GM23338 (cell line): ENCODE measurements at regions not wholly inside any gene's neighbourhood (a gene's known extent, or its start where the extent isn't known, plus 50 kb on each side); places are given as distances from the start of the nearest gene placed in this dataset.

Experiments
- ATAC-seq: fragments of 200-7000 bp; cut with Tn5 transposase; 3 replicates; pipeline ENCODE4 v1.9.1; 2020
- DNase-seq: peaks from one replicate; pipeline ENCODE4 v3.0.0-alpha.2; 2015; ENCODE audit warnings: low spot score
- H2AFZ ChIP-seq: fragments of 200-600 bp; sonication (generic); 2 replicates; pipeline ENCODE4 v1.8.0; 2016; ENCODE audit warnings: antibody characterized with exemption, mild to moderate bottlenecking, moderate library complexity
- H3F3A ChIP-seq: fragments of 200-600 bp; sonication (generic); replicated peaks from 2 replicates; pipeline ENCODE4 v1.8.0; 2017; ENCODE audit warnings: antibody characterized with exemption, mixed run types, low read depth
- H3K27ac ChIP-seq: fragments of 200-600 bp; sonication (generic); 2 replicates; pipeline ENCODE4 v1.6.1; 2016; ENCODE audit warnings: low read depth
- H3K27me3 ChIP-seq: fragments of 200-600 bp; sonication (generic); 2 replicates; pipeline ENCODE4 v1.8.0; 2016; ENCODE audit warnings: mild to moderate bottlenecking, mixed run types, moderate library complexity; ENCODE audit not compliant: insufficient read depth
- H3K36me3 ChIP-seq: fragments of 200-600 bp; sonication (generic); 2 replicates; pipeline ENCODE4 v1.8.0; 2016; ENCODE audit warnings: mild to moderate bottlenecking; ENCODE audit not compliant: insufficient read depth
- H3K4me1 ChIP-seq: fragments of 200-600 bp; sonication (generic); 2 replicates; pipeline ENCODE4 v1.8.0; 2016; ENCODE audit warnings: mild to moderate bottlenecking, moderate library complexity; ENCODE audit not compliant: insufficient read depth
- H3K4me2 ChIP-seq: fragments of 200-600 bp; sonication (generic); 2 replicates; pipeline ENCODE4 v1.7.1; 2017; ENCODE audit warnings: mixed run types
- H3K4me3 ChIP-seq: fragments of 200-600 bp; sonication (generic); 2 replicates; pipeline ENCODE4 v1.6.1; 2016; ENCODE audit warnings: mixed run types
- H3K79me2 ChIP-seq: fragments of 200-600 bp; sonication (generic); replicated peaks from 2 replicates; pipeline ENCODE4 v1.8.0; 2017; ENCODE audit warnings: mild to moderate bottlenecking; ENCODE audit not compliant: insufficient read depth
- H3K9me2 ChIP-seq: fragments of 200-600 bp; sonication (generic); 2 replicates; pipeline ENCODE4 v1.8.0; 2017; ENCODE audit not compliant: insufficient read depth
- H4K20me1 ChIP-seq: fragments of 200-600 bp; sonication (generic); replicated peaks from 2 replicates; pipeline ENCODE4 v1.8.0; 2017; ENCODE audit warnings: mild to moderate bottlenecking; ENCODE audit not compliant: insufficient read depth
- H3K27ac Mint-ChIP-seq: 2 replicates; pipeline ENCODE4 v1.8.0; 2020; ENCODE audit warnings: inconsistent platforms, mild to moderate bottlenecking, moderate library complexity, mixed read lengths
- H3K27me3 Mint-ChIP-seq: 3 replicates; pipeline ENCODE4 v1.8.0; 2022; ENCODE audit warnings: low read depth, mild to moderate bottlenecking, moderate library complexity, mixed read lengths, inconsistent platforms; ENCODE audit not compliant: insufficient read depth, poor library complexity
- H3K36me3 Mint-ChIP-seq: 3 replicates; pipeline ENCODE4 v1.8.0; 2021; ENCODE audit warnings: low read depth, mild to moderate bottlenecking, inconsistent platforms, moderate library complexity, mixed read lengths
- H3K4me1 Mint-ChIP-seq: 3 replicates; pipeline ENCODE4 v1.8.0; 2020; ENCODE audit warnings: mild to moderate bottlenecking, inconsistent platforms, mixed read lengths
- H3K4me3 Mint-ChIP-seq: 3 replicates; pipeline ENCODE4 v1.8.0; 2021; ENCODE audit warnings: moderate library complexity, mild to moderate bottlenecking, inconsistent platforms, mixed read lengths
- H3K9me3 Mint-ChIP-seq: 3 replicates; pipeline ENCODE4 v1.8.0; 2020; ENCODE audit warnings: moderate library complexity, mild to moderate bottlenecking, inconsistent platforms, mixed read lengths
- CREB1 ChIP-seq: fragments of 250-450 bp; sonication (Bioruptor Pico); IDR thresholded peaks from 2 replicates; pipeline ENCODE4 v1.5.0; 2020; ENCODE audit warnings: low read depth, mild to moderate bottlenecking, moderate library complexity
- EZH2phosphoT487 ChIP-seq: fragments of 200-600 bp; sonication (generic); IDR thresholded peaks from one replicate; pipeline ENCODE4 v1.8.1; 2018; ENCODE audit warnings: antibody characterized with exemption; ENCODE audit not compliant: unreplicated experiment
- JUNB ChIP-seq: IDR thresholded peaks from one replicate; pipeline ENCODE4 v1.6.1; 2016; ENCODE audit warnings: antibody characterized with exemption; ENCODE audit not compliant: unreplicated experiment
- POLR2AphosphoS5 ChIP-seq: IDR thresholded peaks from 2 replicates; pipeline ENCODE4 v1.6.1; 2016; ENCODE audit warnings: antibody characterized with exemption, low read depth
- REST ChIP-seq: IDR thresholded peaks from one replicate; pipeline ENCODE4 v1.6.1; 2018; ENCODE audit warnings: antibody characterized with exemption; ENCODE audit not compliant: unreplicated experiment
- STAT1 ChIP-seq: IDR thresholded peaks from one replicate; pipeline ENCODE4 v1.6.1; 2016; ENCODE audit warnings: antibody characterized with exemption; ENCODE audit not compliant: unreplicated experiment
- ZNF114 ChIP-seq: fragments of 250-450 bp; sonication (Bioruptor Pico); IDR thresholded peaks from 2 replicates; pipeline ENCODE4 v1.5.0; 2020; ENCODE audit warnings: mild to moderate bottlenecking, moderate library complexity
- TF ChIP-seq, protein P1 (sequence below): fragments of 250-450 bp; sonication (Bioruptor Pico); IDR thresholded peaks from 2 replicates; pipeline ENCODE4 v1.5.0; 2020; ENCODE audit warnings: mild to moderate bottlenecking, moderate library complexity

DNA sequence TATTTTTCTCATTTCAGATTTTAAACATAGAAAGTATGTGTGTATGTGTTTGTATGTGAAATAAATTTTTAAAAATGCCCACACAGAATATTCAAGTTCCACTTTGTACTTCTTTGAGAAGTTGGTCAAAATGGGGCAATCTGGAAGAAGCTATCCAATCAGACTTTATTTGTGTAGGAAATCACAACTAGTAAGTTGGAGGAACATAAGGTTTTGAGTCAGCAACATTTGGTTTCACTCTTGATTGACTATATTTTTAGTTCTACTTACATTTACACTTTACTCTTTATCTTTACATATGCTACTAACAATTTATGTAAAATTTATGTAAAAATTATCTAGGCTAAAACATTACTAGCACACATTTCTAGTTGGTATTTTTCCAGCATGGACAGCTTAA lies 128.1 kb downstream of the ATXN7L3B start:
- Mint-ChIP-seq H3K9me3 (no peaks in the 10 kb centered on the region), H3K27ac (no peak overlapping the region), H3K36me3 (no peaks in the 10 kb centered on the region), H3K4me3 (no peak overlapping the region), H3K27me3 (no peaks in the 10 kb centered on the region), H3K4me1 (no peaks in the 10 kb centered on the region)
- no peaks in the 10 kb centered on the region for H3K4me1 ChIP-seq
- H3K27me3 ChIP-seq, result no peaks in the 10 kb centered on the region
- H2AFZ ChIP-seq, result no peak overlapping the region
- H3K4me2 ChIP-seq, result no peak overlapping the region
- DNase-seq, result no peak
- H3K27ac ChIP-seq, result no peak overlapping the region
- H4K20me1 ChIP-seq, result no peaks in the 10 kb centered on the region
- H3F3A ChIP-seq, result no peaks in the 10 kb centered on the region
- no peak overlapping the region for H3K4me3 ChIP-seq
- ATAC-seq, result no peak
- H3K79me2 ChIP-seq, result no peaks in the 10 kb centered on the region
- TF ChIP-seq EZH2phosphoT487 (no peak), POLR2AphosphoS5 (no peak), JUNB (no peak), STAT1 (no peak), REST (no peak), CREB1 (CRISPR knock-in tag) (no peak), ZNF114 (CRISPR knock-in tag) (no peak)
- TF ChIP-seq, protein P1, sequence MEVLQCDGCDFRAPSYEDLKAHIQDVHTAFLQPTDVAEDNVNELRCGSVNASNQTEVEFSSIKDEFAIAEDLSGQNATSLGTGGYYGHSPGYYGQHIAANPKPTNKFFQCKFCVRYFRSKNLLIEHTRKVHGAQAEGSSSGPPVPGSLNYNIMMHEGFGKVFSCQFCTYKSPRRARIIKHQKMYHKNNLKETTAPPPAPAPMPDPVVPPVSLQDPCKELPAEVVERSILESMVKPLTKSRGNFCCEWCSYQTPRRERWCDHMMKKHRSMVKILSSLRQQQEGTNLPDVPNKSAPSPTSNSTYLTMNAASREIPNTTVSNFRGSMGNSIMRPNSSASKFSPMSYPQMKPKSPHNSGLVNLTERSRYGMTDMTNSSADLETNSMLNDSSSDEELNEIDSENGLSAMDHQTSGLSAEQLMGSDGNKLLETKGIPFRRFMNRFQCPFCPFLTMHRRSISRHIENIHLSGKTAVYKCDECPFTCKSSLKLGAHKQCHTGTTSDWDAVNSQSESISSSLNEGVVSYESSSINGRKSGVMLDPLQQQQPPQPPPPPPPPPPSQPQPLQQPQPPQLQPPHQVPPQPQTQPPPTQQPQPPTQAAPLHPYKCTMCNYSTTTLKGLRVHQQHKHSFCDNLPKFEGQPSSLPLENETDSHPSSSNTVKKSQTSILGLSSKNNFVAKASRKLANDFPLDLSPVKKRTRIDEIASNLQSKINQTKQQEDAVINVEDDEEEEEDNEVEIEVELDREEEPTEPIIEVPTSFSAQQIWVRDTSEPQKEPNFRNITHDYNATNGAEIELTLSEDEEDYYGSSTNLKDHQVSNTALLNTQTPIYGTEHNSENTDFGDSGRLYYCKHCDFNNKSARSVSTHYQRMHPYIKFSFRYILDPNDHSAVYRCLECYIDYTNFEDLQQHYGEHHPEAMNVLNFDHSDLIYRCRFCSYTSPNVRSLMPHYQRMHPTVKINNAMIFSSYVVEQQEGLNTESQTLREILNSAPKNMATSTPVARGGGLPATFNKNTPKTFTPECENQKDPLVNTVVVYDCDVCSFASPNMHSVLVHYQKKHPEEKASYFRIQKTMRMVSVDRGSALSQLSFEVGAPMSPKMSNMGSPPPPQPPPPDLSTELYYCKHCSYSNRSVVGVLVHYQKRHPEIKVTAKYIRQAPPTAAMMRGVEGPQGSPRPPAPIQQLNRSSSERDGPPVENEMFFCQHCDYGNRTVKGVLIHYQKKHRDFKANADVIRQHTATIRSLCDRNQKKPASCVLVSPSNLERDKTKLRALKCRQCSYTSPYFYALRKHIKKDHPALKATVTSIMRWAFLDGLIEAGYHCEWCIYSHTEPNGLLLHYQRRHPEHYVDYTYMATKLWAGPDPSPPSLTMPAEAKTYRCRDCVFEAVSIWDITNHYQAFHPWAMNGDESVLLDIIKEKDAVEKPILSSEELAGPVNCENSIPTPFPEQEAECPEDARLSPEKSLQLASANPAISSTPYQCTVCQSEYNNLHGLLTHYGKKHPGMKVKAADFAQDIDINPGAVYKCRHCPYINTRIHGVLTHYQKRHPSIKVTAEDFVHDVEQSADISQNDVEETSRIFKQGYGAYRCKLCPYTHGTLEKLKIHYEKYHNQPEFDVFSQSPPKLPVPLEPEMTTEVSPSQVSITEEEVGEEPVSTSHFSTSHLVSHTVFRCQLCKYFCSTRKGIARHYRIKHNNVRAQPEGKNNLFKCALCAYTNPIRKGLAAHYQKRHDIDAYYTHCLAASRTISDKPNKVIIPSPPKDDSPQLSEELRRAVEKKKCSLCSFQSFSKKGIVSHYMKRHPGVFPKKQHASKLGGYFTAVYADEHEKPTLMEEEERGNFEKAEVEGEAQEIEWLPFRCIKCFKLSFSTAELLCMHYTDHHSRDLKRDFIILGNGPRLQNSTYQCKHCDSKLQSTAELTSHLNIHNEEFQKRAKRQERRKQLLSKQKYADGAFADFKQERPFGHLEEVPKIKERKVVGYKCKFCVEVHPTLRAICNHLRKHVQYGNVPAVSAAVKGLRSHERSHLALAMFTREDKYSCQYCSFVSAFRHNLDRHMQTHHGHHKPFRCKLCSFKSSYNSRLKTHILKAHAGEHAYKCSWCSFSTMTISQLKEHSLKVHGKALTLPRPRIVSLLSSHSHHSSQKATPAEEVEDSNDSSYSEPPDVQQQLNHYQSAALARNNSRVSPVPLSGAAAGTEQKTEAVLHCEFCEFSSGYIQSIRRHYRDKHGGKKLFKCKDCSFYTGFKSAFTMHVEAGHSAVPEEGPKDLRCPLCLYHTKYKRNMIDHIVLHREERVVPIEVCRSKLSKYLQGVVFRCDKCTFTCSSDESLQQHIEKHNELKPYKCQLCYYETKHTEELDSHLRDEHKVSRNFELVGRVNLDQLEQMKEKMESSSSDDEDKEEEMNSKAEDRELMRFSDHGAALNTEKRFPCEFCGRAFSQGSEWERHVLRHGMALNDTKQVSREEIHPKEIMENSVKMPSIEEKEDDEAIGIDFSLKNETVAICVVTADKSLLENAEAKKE (CRISPR knock-in tag), result no peak
- H3K36me3 ChIP-seq, result no peaks in the 10 kb centered on the region
- H3K9me2 ChIP-seq, result no peaks in the 10 kb centered on the region
